Erythroblast (primary cell): ENCODE measurements at regions not wholly inside any gene's neighbourhood (a gene's known extent, or its start where the extent isn't known, plus 50 kb on each side); places are given as distances from the start of the nearest gene placed in this dataset.

ENCODE experiments used
- GATA1 ChIP-seq: IDR thresholded peaks from 2 replicates; pipeline ENCODE4 v1.6.1; 2011; ENCODE audit warnings: low read depth, mild to moderate bottlenecking, control low read depth, low read length, moderate library complexity
- POLR2A ChIP-seq: IDR thresholded peaks from 2 replicates; pipeline ENCODE4 v1.6.1; 2011; ENCODE audit warnings: mild to moderate bottlenecking, low read length

GRCh38 chr10:130655313-130656186, 519.4 kb downstream of the GLRX3 start:
- TF ChIP-seq POLR2A (no peak), GATA1 (no peak)
